ENCODE measurements at regions not wholly inside any gene's neighbourhood (a gene's known extent, or its start where the extent isn't known, plus 50 kb on each side); places are given as distances from the start of the nearest gene placed in this dataset.

DNA sequence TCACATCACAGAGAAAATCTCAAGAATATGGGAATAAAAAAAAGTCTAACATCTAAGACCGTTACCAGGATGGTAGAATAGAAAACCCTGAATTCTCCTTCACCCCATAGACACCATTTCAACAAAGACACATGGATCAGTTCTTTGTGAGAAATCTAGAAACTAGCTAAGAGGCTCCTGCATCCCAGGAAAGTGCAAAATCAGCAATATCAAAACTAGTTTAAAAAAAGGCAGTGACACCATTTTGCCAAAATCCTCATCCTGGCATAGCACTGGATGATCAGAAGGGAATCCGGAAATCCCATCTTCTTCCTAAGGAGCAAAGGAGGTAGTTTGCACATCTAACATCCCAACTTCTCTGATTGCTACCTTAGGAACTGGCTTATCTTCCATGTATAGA is 88.9 kb upstream of the MAGEE2 start:
- Mint-ChIP-seq H3K27me3 (ENCODE audit: low read depth) (no peaks in the 10 kb centered on the region), H3K27ac (no peak overlapping the region), H3K9me3 (peaks cover 30% of the 10 kb centered on the region), H3K36me3 (ENCODE audit: low read depth) (no peaks in the 10 kb centered on the region), H3K4me1 (no peaks in the 10 kb centered on the region), H3K4me3 (no peak overlapping the region)
- TF ChIP-seq, protein P1, sequence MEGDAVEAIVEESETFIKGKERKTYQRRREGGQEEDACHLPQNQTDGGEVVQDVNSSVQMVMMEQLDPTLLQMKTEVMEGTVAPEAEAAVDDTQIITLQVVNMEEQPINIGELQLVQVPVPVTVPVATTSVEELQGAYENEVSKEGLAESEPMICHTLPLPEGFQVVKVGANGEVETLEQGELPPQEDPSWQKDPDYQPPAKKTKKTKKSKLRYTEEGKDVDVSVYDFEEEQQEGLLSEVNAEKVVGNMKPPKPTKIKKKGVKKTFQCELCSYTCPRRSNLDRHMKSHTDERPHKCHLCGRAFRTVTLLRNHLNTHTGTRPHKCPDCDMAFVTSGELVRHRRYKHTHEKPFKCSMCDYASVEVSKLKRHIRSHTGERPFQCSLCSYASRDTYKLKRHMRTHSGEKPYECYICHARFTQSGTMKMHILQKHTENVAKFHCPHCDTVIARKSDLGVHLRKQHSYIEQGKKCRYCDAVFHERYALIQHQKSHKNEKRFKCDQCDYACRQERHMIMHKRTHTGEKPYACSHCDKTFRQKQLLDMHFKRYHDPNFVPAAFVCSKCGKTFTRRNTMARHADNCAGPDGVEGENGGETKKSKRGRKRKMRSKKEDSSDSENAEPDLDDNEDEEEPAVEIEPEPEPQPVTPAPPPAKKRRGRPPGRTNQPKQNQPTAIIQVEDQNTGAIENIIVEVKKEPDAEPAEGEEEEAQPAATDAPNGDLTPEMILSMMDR (IDR thresholded peaks at IDR 0.05; ENCODE audit: unreplicated experiment in 3 of 3): no peak

- H3K36me3 Mint-ChIP-seq (ENCODE audit: low read depth): no peaks in the 10 kb centered on the region
- H3K27ac Mint-ChIP-seq: no peak overlapping the region
- TF ChIP-seq, protein P1 (IDR thresholded peaks at IDR 0.05; ENCODE audit: unreplicated experiment in 3 of 3): no peak
- peaks cover 19% of the 10 kb centered on the region for H3K9me3 Mint-ChIP-seq
- no peaks in the 10 kb centered on the region for H3K27me3 Mint-ChIP-seq (ENCODE audit: low read depth)
- H3K4me3 Mint-ChIP-seq: no peak overlapping the region
- no peaks in the 10 kb centered on the region for H3K4me1 Mint-ChIP-seq
These were observed 98.4 kb upstream of the MAGEE2 start for GRCh38 chrX:75883446-75883845.

- peaks cover 6% of the 10 kb centered on the region for H3K9me3 Mint-ChIP-seq
- no peaks in the 10 kb centered on the region for H3K27me3 Mint-ChIP-seq (ENCODE audit: low read depth)
- H3K36me3 Mint-ChIP-seq (ENCODE audit: low read depth): no peaks in the 10 kb centered on the region
- no peak overlapping the region for H3K27ac Mint-ChIP-seq
- TF ChIP-seq, protein P1 (IDR thresholded peaks at IDR 0.05; ENCODE audit: unreplicated experiment in 3 of 3): no peak
- H3K4me1 Mint-ChIP-seq: no peaks in the 10 kb centered on the region
- H3K4me3 Mint-ChIP-seq: no peak overlapping the region
These were observed 102.8 kb upstream of the MAGEE2 start for GRCh38 chrX:75887833-75888232.

DNA sequence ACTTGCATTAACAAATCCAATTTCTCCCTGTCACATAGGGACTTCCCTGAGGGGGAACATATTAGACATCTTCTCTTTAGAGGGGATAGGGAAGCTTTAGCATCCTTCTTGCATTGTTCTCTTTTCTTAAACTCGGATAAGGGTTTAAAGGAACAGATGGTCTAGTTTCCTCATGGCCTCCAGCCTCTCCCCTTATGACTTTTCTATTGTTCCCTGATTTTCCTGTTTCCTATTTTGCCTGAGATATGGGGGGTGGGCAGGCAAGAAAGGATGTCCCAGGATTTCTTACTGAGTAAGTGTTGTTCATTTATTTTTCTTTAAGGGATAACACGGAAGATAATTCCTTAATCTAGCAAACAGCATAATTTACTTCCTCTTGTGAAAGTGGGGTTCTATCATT is 107.7 kb upstream of the MAGEE2 start:
- Mint-ChIP-seq H3K4me1 (no peaks in the 10 kb centered on the region), H3K27me3 (ENCODE audit: low read depth) (no peaks in the 10 kb centered on the region), H3K4me3 (no peak overlapping the region), H3K27ac (no peak overlapping the region), H3K9me3 (peaks cover 6% of the 10 kb centered on the region), H3K36me3 (ENCODE audit: low read depth) (no peaks in the 10 kb centered on the region)
- TF ChIP-seq, protein P1 (IDR thresholded peaks at IDR 0.05; ENCODE audit: unreplicated experiment in 3 of 3): no peak

DNA sequence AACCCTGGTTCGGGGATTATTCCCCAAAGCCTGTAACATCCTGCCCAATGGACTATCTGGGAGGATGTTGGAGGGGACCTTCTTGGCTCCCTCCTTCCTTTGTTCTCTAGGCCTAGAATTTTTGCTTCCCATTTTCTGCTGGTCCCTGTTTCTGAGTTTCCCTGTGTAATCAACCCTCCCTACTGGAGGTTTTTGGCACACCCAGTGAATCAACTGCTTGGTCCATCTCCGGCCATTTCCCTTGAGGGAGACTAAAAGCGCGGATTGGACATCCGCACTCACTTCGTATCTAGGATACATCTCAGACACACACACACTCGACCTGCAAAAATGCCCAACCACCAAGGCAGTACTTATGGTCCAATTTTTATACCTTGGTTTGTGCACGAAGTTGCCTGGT is 108.2 kb upstream of the MAGEE2 start:
- H3K4me3 Mint-ChIP-seq: no peak overlapping the region
- no peaks in the 10 kb centered on the region for H3K4me1 Mint-ChIP-seq
- no peaks in the 10 kb centered on the region for H3K36me3 Mint-ChIP-seq (ENCODE audit: low read depth)
- no peak overlapping the region for H3K27ac Mint-ChIP-seq
- H3K27me3 Mint-ChIP-seq (ENCODE audit: low read depth): no peaks in the 10 kb centered on the region
- TF ChIP-seq, protein P1 (IDR thresholded peaks at IDR 0.05; ENCODE audit: unreplicated experiment in 3 of 3): no peak
- peaks cover 6% of the 10 kb centered on the region for H3K9me3 Mint-ChIP-seq

GRCh38 chrX:75911716-75912115 is 126.7 kb upstream of the MAGEE2 start:
- H3K36me3 Mint-ChIP-seq (ENCODE audit: low read depth): no peaks in the 10 kb centered on the region
- no peaks in the 10 kb centered on the region for H3K4me1 Mint-ChIP-seq
- H3K9me3 Mint-ChIP-seq: peaks cover 22% of the 10 kb centered on the region
- no peak overlapping the region for H3K4me3 Mint-ChIP-seq
- no peaks in the 10 kb centered on the region for H3K27me3 Mint-ChIP-seq (ENCODE audit: low read depth)
- H3K27ac Mint-ChIP-seq: no peak overlapping the region
- TF ChIP-seq, protein P1 (IDR thresholded peaks at IDR 0.05; ENCODE audit: unreplicated experiment in 3 of 3): no peak
